ENCODE measurements at regions not wholly inside any gene's neighbourhood (a gene's known extent, or its start where the extent isn't known, plus 50 kb on each side); places are given as distances from the start of the nearest gene placed in this dataset.
A peak's percentile ranks its signal among the peaks of the same experiment; 100 is the strongest.

GRCh38 chr1:226816576-226816975 is 53.8 kb upstream of the PSEN2 start:
- peaks cover 5% of the 10 kb centered on the region for H3K27me3 Mint-ChIP-seq
- no peaks in the 10 kb centered on the region for H3K36me3 Mint-ChIP-seq (ENCODE audit: low read depth)
- H3K27ac Mint-ChIP-seq = no peak overlapping the region
- H3K9me3 Mint-ChIP-seq = no peaks in the 10 kb centered on the region
- intact Hi-C loops (cut with micrococcal nuclease) = no loop called here
- no peaks in the 10 kb centered on the region for H3K4me1 Mint-ChIP-seq (ENCODE audit: low read depth)
- no peak overlapping the region for H3K4me3 Mint-ChIP-seq

GRCh38 chr1:226814751-226815537 is 55.5 kb upstream of the PSEN2 start:
- Mint-ChIP-seq H3K36me3 (ENCODE audit: low read depth) (no peaks in the 10 kb centered on the region), H3K9me3 (no peaks in the 10 kb centered on the region), H3K27ac (no peak overlapping the region), H3K4me3 (no peak overlapping the region), H3K4me1 (ENCODE audit: low read depth) (no peaks in the 10 kb centered on the region), H3K27me3 (peaks cover 7% of the 10 kb centered on the region)
- intact Hi-C loops (cut with micrococcal nuclease) = no loop called here

GRCh38 chr1:226813671-226814591 is 56.5 kb upstream of the PSEN2 start:
- Mint-ChIP-seq H3K36me3 (ENCODE audit: low read depth) (no peaks in the 10 kb centered on the region), H3K4me1 (ENCODE audit: low read depth) (no peaks in the 10 kb centered on the region), H3K9me3 (no peaks in the 10 kb centered on the region), H3K4me3 (no peak overlapping the region), H3K27ac (no peak overlapping the region), H3K27me3 (peaks cover 6% of the 10 kb centered on the region)
- intact Hi-C loops (cut with micrococcal nuclease) = no loop called here

GRCh38 chr1:226810681-226811080 is 59.7 kb upstream of the PSEN2 start:
- Mint-ChIP-seq H3K27ac (no peak overlapping the region), H3K4me3 (no peak overlapping the region), H3K36me3 (ENCODE audit: low read depth) (no peaks in the 10 kb centered on the region)

GRCh38 chr1:226809785-226810571 is 60.4 kb upstream of the PSEN2 start:
- H3K27ac Mint-ChIP-seq = no peak overlapping the region
- no peaks in the 10 kb centered on the region for H3K36me3 Mint-ChIP-seq (ENCODE audit: low read depth)
- H3K4me1 Mint-ChIP-seq (ENCODE audit: low read depth) = no peaks in the 10 kb centered on the region
- intact Hi-C loops (cut with micrococcal nuclease) = no loop called here
- no peak overlapping the region for H3K4me3 Mint-ChIP-seq
- H3K9me3 Mint-ChIP-seq = no peaks in the 10 kb centered on the region
- peaks cover 4% of the 10 kb centered on the region for H3K27me3 Mint-ChIP-seq

More at GRCh38 chr1:226810681-226811080, 59.7 kb upstream of the PSEN2 start:
- Mint-ChIP-seq H3K9me3 (no peaks in the 10 kb centered on the region), H3K27me3 (peaks cover 6% of the 10 kb centered on the region), H3K4me1 (ENCODE audit: low read depth) (no peaks in the 10 kb centered on the region)
- intact Hi-C loops (cut with micrococcal nuclease) = no loop called here

DNA sequence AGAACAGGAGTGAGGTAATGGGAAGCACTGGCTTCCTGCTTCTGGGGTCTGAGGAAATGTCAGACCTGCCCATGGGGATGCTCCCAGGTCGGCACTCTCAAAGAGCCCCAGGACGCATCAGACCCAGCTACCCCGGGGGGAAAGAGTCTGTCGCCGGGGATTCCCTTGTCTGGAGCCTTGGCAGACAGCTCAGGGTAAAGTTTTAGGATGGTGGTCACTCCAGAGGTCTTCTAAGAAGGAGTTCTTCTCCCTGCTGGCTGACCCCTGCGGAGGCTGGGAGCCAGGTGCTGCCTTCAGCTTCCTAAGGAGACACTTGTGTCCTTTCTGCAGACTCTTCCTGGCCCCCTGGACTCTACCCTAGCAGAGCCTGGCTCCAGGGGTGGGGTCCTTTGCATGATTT is 61.9 kb upstream of the PSEN2 start:
- Mint-ChIP-seq H3K4me3 (no peak overlapping the region), H3K9me3 (no peaks in the 10 kb centered on the region), H3K36me3 (ENCODE audit: low read depth) (no peaks in the 10 kb centered on the region), H3K27me3 (peaks cover 4% of the 10 kb centered on the region), H3K4me1 (ENCODE audit: low read depth) (no peaks in the 10 kb centered on the region), H3K27ac (no peak overlapping the region)
- intact Hi-C loops (cut with micrococcal nuclease) = no loop called here

DNA sequence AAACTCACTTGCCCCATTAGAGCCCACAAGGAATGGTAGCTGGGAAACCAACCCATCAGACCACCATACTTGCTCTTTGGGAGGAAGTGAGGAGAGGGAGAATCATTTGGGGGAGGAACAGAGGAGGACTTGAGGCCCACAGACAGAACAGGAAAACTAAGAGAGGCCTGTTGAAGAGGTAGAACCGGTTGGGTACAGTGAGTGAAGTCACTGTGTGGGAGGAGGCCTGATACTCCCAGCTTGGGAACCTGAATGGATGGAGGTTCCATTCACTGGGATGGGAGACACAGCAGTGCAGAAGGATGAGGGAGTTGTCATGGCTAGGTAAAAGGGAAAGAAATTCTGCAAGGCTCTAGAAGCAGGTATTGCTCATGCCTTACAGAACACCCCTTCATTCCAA is 63.4 kb upstream of the PSEN2 start:
- no peaks in the 10 kb centered on the region for H3K36me3 Mint-ChIP-seq (ENCODE audit: low read depth)
- no peaks in the 10 kb centered on the region for H3K9me3 Mint-ChIP-seq
- intact Hi-C loops (cut with micrococcal nuclease) = no loop called here
- H3K4me3 Mint-ChIP-seq = no peak overlapping the region
- peak overlapping the region; percentile 38 for H3K27ac Mint-ChIP-seq
- H3K27me3 Mint-ChIP-seq = peaks cover 4% of the 10 kb centered on the region
- H3K4me1 Mint-ChIP-seq (ENCODE audit: low read depth) = no peaks in the 10 kb centered on the region

DNA sequence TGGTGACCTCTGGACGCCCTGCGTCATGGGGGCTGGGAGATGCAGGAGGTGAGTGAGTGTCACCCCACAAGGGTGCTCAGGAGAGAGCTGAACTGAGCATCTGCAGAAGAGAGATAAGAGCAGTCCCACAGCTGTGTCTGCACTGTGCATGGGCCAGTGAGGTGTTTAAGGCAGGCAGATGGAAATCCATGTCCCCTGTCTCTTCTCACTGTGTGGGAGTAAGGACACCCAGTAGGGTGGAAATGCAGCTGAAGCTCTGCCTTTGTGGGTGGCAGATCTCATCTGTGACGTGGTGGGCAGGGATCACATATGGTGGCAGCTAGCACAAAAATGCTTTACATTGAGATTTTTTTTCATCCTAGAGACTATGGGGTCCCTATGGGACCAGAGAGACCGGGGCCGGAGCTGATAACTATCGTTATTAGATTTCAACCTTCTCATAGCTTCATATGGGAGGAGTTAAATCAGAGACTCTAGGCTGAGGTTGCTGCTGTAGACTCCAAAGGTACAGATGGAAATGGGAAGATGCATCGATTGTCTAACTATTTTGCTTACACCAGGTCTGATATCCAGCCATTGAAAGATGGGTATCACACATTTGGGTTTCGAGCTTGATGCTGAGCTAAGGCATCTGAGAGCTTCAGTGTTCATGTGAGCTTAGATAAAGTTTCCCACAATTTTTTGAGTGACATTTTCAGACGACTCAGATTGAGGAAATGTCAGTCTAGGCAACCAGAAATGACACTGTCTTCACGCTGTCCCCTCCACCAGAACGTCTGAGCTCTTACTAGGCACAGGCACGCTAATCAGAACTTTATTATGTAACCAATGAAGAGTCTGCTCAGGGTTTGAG is 65.3 kb upstream of the PSEN2 start:
- no peaks in the 10 kb centered on the region for H3K4me1 Mint-ChIP-seq (ENCODE audit: low read depth)
- H3K27ac Mint-ChIP-seq = no peak overlapping the region
- no peak overlapping the region for H3K4me3 Mint-ChIP-seq
- no peaks in the 10 kb centered on the region for H3K36me3 Mint-ChIP-seq (ENCODE audit: low read depth)
- intact Hi-C loops (cut with micrococcal nuclease) = no loop called here
- no peaks in the 10 kb centered on the region for H3K9me3 Mint-ChIP-seq
- H3K27me3 Mint-ChIP-seq = peaks cover 1% of the 10 kb centered on the region

- Mint-ChIP-seq H3K36me3 (ENCODE audit: low read depth) (no peaks in the 10 kb centered on the region), H3K4me3 (no peak overlapping the region), H3K9me3 (no peaks in the 10 kb centered on the region), H3K27me3 (peaks cover 6% of the 10 kb centered on the region), H3K4me1 (ENCODE audit: low read depth) (peaks cover 10% of the 10 kb centered on the region), H3K27ac (no peak overlapping the region)
- intact Hi-C loops (cut with micrococcal nuclease) = no loop called here
Observed at GRCh38 chr1:226800763-226801380, 61.8 kb upstream of the ITPKB start.

DNA sequence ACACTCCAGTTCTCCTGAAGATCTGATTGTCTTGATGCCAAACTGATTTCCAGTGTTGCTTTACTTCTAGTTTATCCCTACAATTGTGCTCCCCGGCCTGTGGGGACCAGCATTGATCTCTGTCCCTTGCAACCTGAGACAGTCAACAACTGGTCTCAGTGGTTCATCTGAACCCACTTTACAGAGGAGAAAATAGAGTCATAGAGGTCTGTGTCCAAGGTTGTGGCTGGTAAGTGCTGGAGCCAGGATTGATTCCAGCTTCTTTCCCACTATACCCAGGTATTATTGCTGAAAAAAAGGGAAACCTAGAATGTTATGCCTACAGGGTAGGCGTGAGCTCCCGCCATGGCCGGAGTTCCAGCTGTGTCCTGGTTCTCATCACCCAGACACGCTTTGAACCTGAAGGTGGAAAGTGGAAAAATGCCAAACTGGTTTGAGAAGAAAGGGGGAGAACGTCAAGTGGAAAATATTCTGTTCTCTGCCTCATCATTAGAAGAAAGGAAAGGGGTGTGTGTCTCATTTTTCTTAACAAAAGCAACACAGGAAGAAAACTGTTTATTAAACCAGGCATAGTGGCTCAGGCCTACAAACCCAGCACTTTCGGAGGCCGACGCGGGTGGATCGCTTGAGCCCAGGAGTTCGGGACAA is 60.7 kb upstream of the ITPKB start:
- Mint-ChIP-seq H3K27me3 (peaks cover 6% of the 10 kb centered on the region), H3K4me3 (no peak overlapping the region), H3K36me3 (ENCODE audit: low read depth) (no peaks in the 10 kb centered on the region), H3K4me1 (ENCODE audit: low read depth) (peaks cover 10% of the 10 kb centered on the region), H3K27ac (no peak overlapping the region), H3K9me3 (no peaks in the 10 kb centered on the region)
- intact Hi-C loops (cut with micrococcal nuclease) = no loop called here

GRCh38 chr1:226798427-226799411 is 59.6 kb upstream of the ITPKB start:
- Mint-ChIP-seq H3K36me3 (ENCODE audit: low read depth) (no peaks in the 10 kb centered on the region), H3K4me1 (ENCODE audit: low read depth) (peaks cover 10% of the 10 kb centered on the region), H3K4me3 (no peak overlapping the region), H3K27ac (no peak overlapping the region), H3K27me3 (peaks cover 9% of the 10 kb centered on the region), H3K9me3 (no peaks in the 10 kb centered on the region)
- intact Hi-C loops (cut with micrococcal nuclease) = no loop called here

DNA sequence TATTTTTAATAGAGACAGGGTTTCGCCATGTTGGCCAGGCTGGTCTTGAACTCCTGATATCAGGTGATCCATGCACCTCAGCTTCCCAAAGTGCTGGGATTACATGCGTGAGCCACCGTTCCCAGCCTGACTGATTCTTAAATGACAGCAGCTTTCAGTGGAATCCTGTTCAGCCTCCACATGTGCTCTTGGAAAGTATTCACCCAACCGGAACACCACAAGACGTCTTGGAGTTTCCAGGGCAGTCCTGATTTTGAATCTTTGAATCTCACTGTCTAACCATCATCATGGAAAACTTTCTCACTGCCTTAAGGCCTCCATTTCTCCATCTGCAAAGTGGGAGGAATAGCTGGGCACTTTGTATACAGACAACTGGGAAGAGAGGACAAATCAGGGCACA is 58.1 kb upstream of the ITPKB start:
- H3K4me1 Mint-ChIP-seq (ENCODE audit: low read depth) = peaks cover 10% of the 10 kb centered on the region
- H3K4me3 Mint-ChIP-seq = no peak overlapping the region
- H3K27ac Mint-ChIP-seq = no peak overlapping the region
- intact Hi-C loops (cut with micrococcal nuclease) = no loop called here
- peaks cover 12% of the 10 kb centered on the region for H3K27me3 Mint-ChIP-seq
- H3K9me3 Mint-ChIP-seq = no peaks in the 10 kb centered on the region
- no peaks in the 10 kb centered on the region for H3K36me3 Mint-ChIP-seq (ENCODE audit: low read depth)
